SK-N-MC (cell line): ENCODE measurements at regions not wholly inside any gene's neighbourhood (a gene's known extent, or its start where the extent isn't known, plus 50 kb on each side); places are given as distances from the start of the nearest gene placed in this dataset.

ENCODE experiments used
- EZH2 ChIP-seq: fragments of 200-600 bp; sonication (generic); IDR thresholded peaks from one replicate; pipeline ENCODE4 v1.6.1; 2017; ENCODE audit warnings: antibody characterized with exemption
- POLR2AphosphoS5 ChIP-seq: IDR thresholded peaks from 2 replicates; pipeline ENCODE4 v1.6.1; 2012; ENCODE audit warnings: mild to moderate bottlenecking, low read depth, low read length, borderline replicate concordance

DNA sequence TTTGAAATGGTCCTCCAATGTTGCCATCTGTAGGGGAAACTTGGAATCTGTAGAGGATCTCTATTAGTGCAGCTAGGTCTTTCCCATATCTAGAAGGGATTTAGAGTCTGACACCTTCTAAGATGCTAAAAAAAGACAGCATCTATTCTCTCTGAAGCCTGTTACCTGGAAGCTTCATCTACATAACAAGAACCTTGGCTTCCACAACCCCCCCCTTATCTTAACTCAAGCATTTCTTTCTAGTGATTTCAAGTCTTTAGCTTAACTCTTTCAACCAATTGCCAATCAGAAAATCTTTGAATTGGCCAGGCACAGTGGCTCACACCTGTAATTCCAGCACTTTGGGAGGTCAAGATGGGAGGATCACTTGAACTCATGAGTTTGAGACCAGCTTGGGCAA, 543.3 kb downstream of the TRHDE start:
- TF ChIP-seq POLR2AphosphoS5: no peak
- TF ChIP-seq EZH2: no peak
